Esophagus squamous epithelium (tissue), 5 donors: ENCODE measurements at regions not wholly inside any gene's neighbourhood (a gene's known extent, or its start where the extent isn't known, plus 50 kb on each side); places are given as distances from the start of the nearest gene placed in this dataset.

ENCODE experiments used
- DNase-seq: peaks from one replicate; lab custom pipeline; 2025; lab: John Stamatoyannopoulos, UW
- H3K27ac ChIP-seq, 4 donors: fragments of 200-600 bp; sonication (generic); one replicate each; pipeline ENCODE4 v1.5.1; 2016 to 2019; ENCODE audit warnings: mild to moderate bottlenecking in 1 of 4
- H3K27me3 ChIP-seq, 4 donors: fragments of 200-600 bp; sonication (generic); 1 replicate in 3 of 4; 2 replicates in 1 of 4; pipeline versions ENCODE4 v1.5.1 to v1.6.0; 2017 to 2021; ENCODE audit warnings: antibody characterized with exemption in 1 of 4
- H3K36me3 ChIP-seq, 3 donors: fragments of 200-600 bp; sonication (generic); one replicate each; pipeline ENCODE4 v1.5.1; 2016 to 2019
- H3K4me1 ChIP-seq, 3 donors: fragments of 200-600 bp; sonication (generic); one replicate each; pipeline ENCODE4 v1.5.1; 2017 to 2019
- H3K4me3 ChIP-seq, 4 donors: fragments of 200-600 bp; sonication (generic); 1 replicate in 3 of 4; 2 replicates in 1 of 4; pipeline ENCODE4 v1.5.1; 2016 to 2019; ENCODE audit warnings: mild to moderate bottlenecking in 2 of 4, moderate library complexity in 1 of 4
- H3K9me3 ChIP-seq, 3 donors: fragments of 200-600 bp; sonication (generic); one replicate each; pipeline ENCODE4 v1.5.1; 2016 to 2019
- POLR2A ChIP-seq, 4 donors: fragments of 450-650 bp; IDR thresholded peaks; one replicate each; pipeline ENCODE4 v1.6.1; 2017; ENCODE audit warnings: antibody characterized with exemption in 4 of 4, mild to moderate bottlenecking in 4 of 4, moderate library complexity in 3 of 4
- WGBS, 2 donors: methylation state at CpG; one replicate each; pipeline ENCODE4 v1.1.5; 2018; 5-methylcytosine and 5-hydroxymethylcytosine counted together
- intact Hi-C: fragments of 100-400 bp; cut with DNase I; formaldehyde crosslinking; loops from one replicate; pipeline ENCODE4 v1.15.0; 2022
- TF ChIP-seq, protein P1 (sequence below), 6 experiments: fragments of 450-650 bp in 4 of 6; fragments of 200-600 bp in 2 of 6; sonication (generic) in 2 of 6; IDR thresholded peaks; one replicate each; pipeline ENCODE4 v1.5.1; 2016 to 2019; ENCODE audit warnings: antibody characterized with exemption in 6 of 6, mild to moderate bottlenecking in 4 of 6, moderate library complexity in 4 of 6
- donor health status: DM: yes; HTN: yes; CAD: no.

DNA sequence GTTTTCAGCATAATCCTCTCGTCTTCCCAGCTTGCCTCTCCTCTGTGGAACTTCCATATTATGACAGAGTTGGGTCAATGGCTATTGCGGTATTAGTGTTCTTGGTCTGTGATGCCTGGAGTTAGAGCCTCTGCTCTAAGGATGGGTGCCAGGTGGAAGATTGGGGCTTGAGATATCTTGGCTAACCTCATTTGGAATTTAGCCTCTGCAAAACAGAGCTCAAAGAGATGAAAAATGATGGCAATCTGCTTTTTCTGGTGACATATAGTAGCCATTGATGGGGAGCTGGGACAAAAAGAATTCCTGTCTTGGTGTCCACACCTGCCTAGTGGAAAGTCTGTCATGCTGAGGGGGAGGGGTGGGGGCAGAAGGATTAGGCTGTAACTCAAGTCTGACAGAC lies 152.1 kb downstream of the RPL10L start:
- intact Hi-C loops, result no loop called here
- no peak overlapping the region for H3K4me3 ChIP-seq
- WGBS, 2 donors, result 67 to 81% methylated on average over 2 of the region's 2 CpGs
- no peak for DNase-seq
- H3K27me3 ChIP-seq, result no peaks in the 10 kb centered on the region
- peaks cover 0 to 5% (median 0%) of the 10 kb centered on the region in 3 donors for H3K9me3 ChIP-seq
- no peaks in the 10 kb centered on the region for H3K4me1 ChIP-seq
- TF ChIP-seq, protein P1, sequence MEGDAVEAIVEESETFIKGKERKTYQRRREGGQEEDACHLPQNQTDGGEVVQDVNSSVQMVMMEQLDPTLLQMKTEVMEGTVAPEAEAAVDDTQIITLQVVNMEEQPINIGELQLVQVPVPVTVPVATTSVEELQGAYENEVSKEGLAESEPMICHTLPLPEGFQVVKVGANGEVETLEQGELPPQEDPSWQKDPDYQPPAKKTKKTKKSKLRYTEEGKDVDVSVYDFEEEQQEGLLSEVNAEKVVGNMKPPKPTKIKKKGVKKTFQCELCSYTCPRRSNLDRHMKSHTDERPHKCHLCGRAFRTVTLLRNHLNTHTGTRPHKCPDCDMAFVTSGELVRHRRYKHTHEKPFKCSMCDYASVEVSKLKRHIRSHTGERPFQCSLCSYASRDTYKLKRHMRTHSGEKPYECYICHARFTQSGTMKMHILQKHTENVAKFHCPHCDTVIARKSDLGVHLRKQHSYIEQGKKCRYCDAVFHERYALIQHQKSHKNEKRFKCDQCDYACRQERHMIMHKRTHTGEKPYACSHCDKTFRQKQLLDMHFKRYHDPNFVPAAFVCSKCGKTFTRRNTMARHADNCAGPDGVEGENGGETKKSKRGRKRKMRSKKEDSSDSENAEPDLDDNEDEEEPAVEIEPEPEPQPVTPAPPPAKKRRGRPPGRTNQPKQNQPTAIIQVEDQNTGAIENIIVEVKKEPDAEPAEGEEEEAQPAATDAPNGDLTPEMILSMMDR (IDR thresholded peaks at IDR 0.05), result no peak
- no peak for TF ChIP-seq POLR2A (IDR thresholded peaks at IDR 0.05)
- H3K36me3 ChIP-seq, result no peaks in the 10 kb centered on the region
- H3K27ac ChIP-seq, result no peak overlapping the region

DNA sequence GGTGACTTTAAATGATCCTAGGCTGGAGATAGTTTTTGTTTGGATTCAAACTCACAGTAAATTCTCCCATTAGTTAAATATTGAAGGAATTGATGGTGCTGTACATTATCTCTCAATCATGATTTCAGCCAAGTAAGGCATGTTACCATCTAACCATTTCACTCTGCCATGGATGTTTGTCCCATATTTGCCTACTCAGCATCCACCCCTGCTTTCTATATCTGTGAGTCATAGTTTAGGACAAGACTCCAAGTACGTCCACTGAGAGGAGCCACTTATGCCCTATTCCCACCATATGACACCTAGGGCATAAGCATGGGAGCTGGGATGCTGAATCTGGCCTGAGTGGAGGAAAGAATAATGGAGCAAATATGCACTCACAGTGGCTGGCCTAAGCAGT lies 155.2 kb downstream of the RPL10L start:
- WGBS, 2 donors, result 60 to 67% methylated on average over 1 of the region's 1 CpG
- peaks cover 0 to 5% (median 0%) of the 10 kb centered on the region in 3 donors for H3K9me3 ChIP-seq
- no peaks in the 10 kb centered on the region for H3K4me1 ChIP-seq
- no peaks in the 10 kb centered on the region for H3K36me3 ChIP-seq
- no peak for DNase-seq
- H3K4me3 ChIP-seq, result no peak overlapping the region
- no peaks in the 10 kb centered on the region for H3K27me3 ChIP-seq
- TF ChIP-seq, protein P1 (IDR thresholded peaks at IDR 0.05), result no peak
- no peak for TF ChIP-seq POLR2A (IDR thresholded peaks at IDR 0.05)
- no peak overlapping the region for H3K27ac ChIP-seq
- intact Hi-C loops, result no loop called here

DNA sequence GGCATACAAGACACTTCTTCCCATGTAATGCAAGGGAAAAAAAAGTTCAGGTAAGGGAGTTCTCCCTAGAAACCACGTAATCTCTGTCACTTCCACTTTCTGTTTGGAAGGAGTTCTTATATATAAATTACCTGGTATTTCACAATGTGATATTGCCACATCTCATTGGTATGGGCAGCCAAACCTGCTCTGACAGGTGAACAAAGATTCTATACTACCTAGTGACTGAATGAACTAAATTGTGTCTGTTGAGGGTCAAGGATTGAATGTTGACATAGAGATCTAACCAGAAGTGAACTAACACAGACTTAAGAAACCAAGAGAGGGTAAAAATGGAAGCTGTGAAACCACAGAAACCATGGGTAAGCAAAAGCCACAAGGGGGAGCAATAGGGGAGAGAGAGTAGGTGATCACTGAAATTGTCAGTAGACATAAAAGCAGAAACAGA lies 161.3 kb downstream of the RPL10L start:
- WGBS, 2 donors, result 28 to 35% methylated on average over 1 of the region's 1 CpG
- H3K9me3 ChIP-seq, result peaks cover 0 to 2% (median 0%) of the 10 kb centered on the region in 3 donors
- H3K36me3 ChIP-seq, result no peaks in the 10 kb centered on the region
- H3K4me1 ChIP-seq, result no peaks in the 10 kb centered on the region
- no peak overlapping the region for H3K4me3 ChIP-seq
- no peak overlapping the region for H3K27ac ChIP-seq
- DNase-seq, result no peak
- TF ChIP-seq POLR2A (IDR thresholded peaks at IDR 0.05), result no peak
- TF ChIP-seq, protein P1 (IDR thresholded peaks at IDR 0.05), result no peak
- intact Hi-C loops, result no loop called here
- no peaks in the 10 kb centered on the region for H3K27me3 ChIP-seq

DNA sequence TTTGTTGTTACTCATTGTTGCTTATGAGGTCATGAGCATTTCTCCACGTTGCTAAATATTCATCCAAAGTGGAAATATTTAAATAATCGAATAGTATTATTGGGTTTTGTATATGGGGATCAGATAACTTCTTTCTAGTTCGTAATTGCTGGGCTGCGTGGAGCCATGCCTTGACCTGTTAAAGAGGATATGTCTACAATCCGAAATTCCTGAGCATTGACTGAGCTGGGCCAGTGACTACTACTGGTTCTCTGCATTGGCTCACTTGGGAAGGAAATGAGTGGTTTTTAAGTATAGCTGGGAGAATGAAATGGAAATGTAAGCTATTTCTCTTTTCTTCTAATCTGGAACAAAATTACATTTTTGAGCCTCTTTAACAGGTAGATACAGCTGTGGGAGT lies 163.2 kb downstream of the RPL10L start:
- no peak for DNase-seq
- intact Hi-C loops, result no loop called here
- H3K9me3 ChIP-seq, result no peaks in the 10 kb centered on the region
- no peaks in the 10 kb centered on the region for H3K36me3 ChIP-seq
- no peaks in the 10 kb centered on the region for H3K4me1 ChIP-seq
- no peak overlapping the region for H3K4me3 ChIP-seq
- H3K27me3 ChIP-seq, result no peaks in the 10 kb centered on the region
- TF ChIP-seq, protein P1 (IDR thresholded peaks at IDR 0.05), result no peak
- TF ChIP-seq POLR2A (IDR thresholded peaks at IDR 0.05), result no peak
- WGBS, 2 donors, result 70% methylated on average over 5 of the region's 5 CpGs
- H3K27ac ChIP-seq, result no peak overlapping the region

DNA sequence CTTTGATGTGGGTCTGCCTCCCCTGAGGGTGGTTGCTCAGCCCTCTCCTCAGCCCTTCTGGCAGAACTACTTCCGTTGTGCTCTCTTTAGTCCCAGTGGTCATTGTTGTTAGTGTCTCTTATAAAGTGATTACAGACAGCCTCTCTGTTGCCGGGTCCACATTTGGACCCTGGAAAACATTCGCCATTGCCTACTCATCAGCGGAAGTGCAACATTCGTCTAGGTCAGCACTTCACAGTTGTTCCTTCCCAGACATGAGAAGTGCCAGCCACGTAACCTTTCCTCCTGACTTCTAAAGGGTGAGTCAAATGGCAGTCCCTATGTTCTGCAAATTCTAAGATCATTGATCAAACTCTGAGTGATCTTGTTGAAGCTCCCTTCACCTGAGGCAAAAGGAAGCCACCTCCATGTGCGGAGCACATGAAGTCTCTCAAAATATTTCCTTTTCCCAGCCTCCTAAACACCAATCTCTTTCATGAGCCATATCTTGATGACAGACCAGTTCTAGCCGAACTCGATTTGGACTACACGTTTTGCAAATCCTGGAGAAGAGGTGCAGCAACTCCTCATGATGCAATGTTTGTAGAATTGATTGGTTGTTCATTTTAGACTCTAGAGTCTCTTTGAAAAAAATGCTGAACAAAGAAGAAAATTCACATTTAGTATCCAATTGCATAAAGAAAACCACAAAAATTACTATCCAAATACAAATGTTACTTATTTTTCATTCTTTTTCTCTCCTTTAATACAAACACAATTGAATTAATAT lies 163.8 kb downstream of the RPL10L start:
- Histone ChIP-seq H3K4me3 (no peak overlapping the region), H3K27ac (no peak overlapping the region), H3K4me1 (no peaks in the 10 kb centered on the region), H3K36me3 (no peaks in the 10 kb centered on the region), H3K27me3 (no peaks in the 10 kb centered on the region), H3K9me3 (no peaks in the 10 kb centered on the region)
- intact Hi-C loops, result no loop called here
- TF ChIP-seq, protein P1 (IDR thresholded peaks at IDR 0.05), result no peak
- TF ChIP-seq POLR2A (IDR thresholded peaks at IDR 0.05), result no peak
- WGBS, 2 donors, result 84 to 87% methylated on average over 8 to 10 of the region's 10 CpGs
- DNase-seq, result no peak
